CD4-positive, alpha-beta T cell treated with Interleukin-10 for 1 hour (primary cell): ENCODE measurements at regions not wholly inside any gene's neighbourhood (a gene's known extent, or its start where the extent isn't known, plus 50 kb on each side); places are given as distances from the start of the nearest gene placed in this dataset.

Experiments
- DNase-seq: peaks from one replicate; pipeline ENCODE4 v3.0.0-alpha.2; 2020

GRCh38 chr16:9481747-9482730 lies 390.6 kb downstream of the HAPSTR1 start:
- DNase-seq: no peak

- no peak for DNase-seq
Measured at GRCh38 chr16:9484426-9484825, 393.0 kb downstream of the HAPSTR1 start.

GRCh38 chr16:9484881-9485280 lies 393.4 kb downstream of the HAPSTR1 start:
- DNase-seq: no peak

- no peak for DNase-seq
Measured at GRCh38 chr16:9489835-9490467, 398.5 kb downstream of the HAPSTR1 start.

- DNase-seq: no peak
Measured at GRCh38 chr16:9495824-9496223, 404.4 kb downstream of the HAPSTR1 start.

- DNase-seq: no peak
Measured at GRCh38 chr16:9497750-9498149, 406.3 kb downstream of the HAPSTR1 start.

- no peak for DNase-seq
Measured at GRCh38 chr16:9499941-9500593, 408.6 kb downstream of the HAPSTR1 start.

- no peak for DNase-seq
Measured at GRCh38 chr16:9500872-9501271, 409.4 kb downstream of the HAPSTR1 start.

GRCh38 chr16:9503251-9503984 lies 412.0 kb downstream of the HAPSTR1 start:
- DNase-seq: no peak

- DNase-seq: no peak
Measured at GRCh38 chr16:9508328-9508936, 417.0 kb downstream of the HAPSTR1 start.

- DNase-seq: no peak
Measured at GRCh38 chr16:9509663-9510062, 418.2 kb downstream of the HAPSTR1 start.

GRCh38 chr16:9511389-9511788 lies 419.9 kb downstream of the HAPSTR1 start:
- no peak for DNase-seq

GRCh38 chr16:9516444-9516843 lies 425.0 kb downstream of the HAPSTR1 start:
- DNase-seq: no peak

GRCh38 chr16:9518051-9518450 lies 426.6 kb downstream of the HAPSTR1 start:
- no peak for DNase-seq

- no peak for DNase-seq
Measured at GRCh38 chr16:9518581-9518980, 427.1 kb downstream of the HAPSTR1 start.

GRCh38 chr16:9521749-9522370 lies 430.4 kb downstream of the HAPSTR1 start:
- DNase-seq: no peak

- no peak for DNase-seq
Measured at GRCh38 chr16:9522614-9523013, 431.2 kb downstream of the HAPSTR1 start.

GRCh38 chr16:9523994-9524393 lies 432.6 kb downstream of the HAPSTR1 start:
- no peak for DNase-seq

- no peak for DNase-seq
Measured at GRCh38 chr16:9525037-9525436, 433.6 kb downstream of the HAPSTR1 start.

- DNase-seq: no peak
Measured at GRCh38 chr16:9526791-9527190, 435.3 kb downstream of the HAPSTR1 start.

- DNase-seq: no peak
Measured at GRCh38 chr16:9527976-9528375, 436.5 kb downstream of the HAPSTR1 start.

GRCh38 chr16:9528511-9529079 lies 437.2 kb downstream of the HAPSTR1 start:
- DNase-seq: no peak
